Panc1 (cell line): ENCODE measurements at regions not wholly inside any gene's neighbourhood (a gene's known extent, or its start where the extent isn't known, plus 50 kb on each side); places are given as distances from the start of the nearest gene placed in this dataset.

Source experiments
- POLR2AphosphoS5 ChIP-seq: IDR thresholded peaks from 2 replicates; pipeline ENCODE4 v1.6.1; 2012; ENCODE audit warnings: mild to moderate bottlenecking, low read depth, low read length, moderate library complexity
- REST ChIP-seq, 2 experiments: IDR thresholded peaks; 2 replicates each; pipeline ENCODE4 v1.6.1; 2011 to 2012; ENCODE audit warnings: low read depth in 2 of 2, control low read depth in 1 of 2, low read length in 1 of 2, mild to moderate bottlenecking in 1 of 2, moderate library complexity in 1 of 2; ENCODE audit not compliant: insufficient read depth in 1 of 2
- SIN3A ChIP-seq: IDR thresholded peaks from 2 replicates; pipeline ENCODE4 v1.6.1; 2012; ENCODE audit warnings: low read depth, mild to moderate bottlenecking, low read length, moderate library complexity, borderline replicate concordance; ENCODE audit not compliant: insufficient read depth
- TCF7L2 ChIP-seq: IDR thresholded peaks from 2 replicates; pipeline ENCODE4 v1.6.1; 2011; ENCODE audit warnings: mild to moderate bottlenecking, low read depth, low read length, inconsistent platforms
- TF ChIP-seq, protein P1 (sequence below): fragments of 450-650 bp; IDR thresholded peaks from 2 replicates; pipeline ENCODE4 v1.5.1; 2017; ENCODE audit warnings: mild to moderate bottlenecking

DNA sequence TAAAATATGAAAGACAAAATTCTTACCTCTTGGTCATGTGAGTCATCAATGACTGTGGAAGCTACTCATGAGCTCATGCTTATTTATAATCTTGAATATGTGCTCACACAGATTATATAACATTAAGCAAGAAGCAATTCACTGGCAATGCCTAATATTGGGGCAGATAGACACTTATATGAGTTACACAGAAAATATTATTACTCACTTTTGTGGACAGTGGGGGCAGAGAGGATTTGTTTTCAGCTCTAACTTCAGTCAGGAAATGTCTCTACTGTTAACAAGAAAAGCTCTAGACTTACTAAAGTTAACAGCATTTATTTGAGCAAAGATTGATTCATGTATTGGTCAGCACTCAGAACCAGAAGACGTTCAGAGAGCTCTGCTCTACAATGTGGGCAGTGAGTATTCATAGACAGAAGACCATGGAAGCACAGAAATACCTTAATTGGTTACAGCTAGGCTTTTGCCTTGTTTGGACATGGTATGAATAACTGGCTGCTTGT lies 85.8 kb upstream of the AHI1 start:
- TF ChIP-seq, protein P1, sequence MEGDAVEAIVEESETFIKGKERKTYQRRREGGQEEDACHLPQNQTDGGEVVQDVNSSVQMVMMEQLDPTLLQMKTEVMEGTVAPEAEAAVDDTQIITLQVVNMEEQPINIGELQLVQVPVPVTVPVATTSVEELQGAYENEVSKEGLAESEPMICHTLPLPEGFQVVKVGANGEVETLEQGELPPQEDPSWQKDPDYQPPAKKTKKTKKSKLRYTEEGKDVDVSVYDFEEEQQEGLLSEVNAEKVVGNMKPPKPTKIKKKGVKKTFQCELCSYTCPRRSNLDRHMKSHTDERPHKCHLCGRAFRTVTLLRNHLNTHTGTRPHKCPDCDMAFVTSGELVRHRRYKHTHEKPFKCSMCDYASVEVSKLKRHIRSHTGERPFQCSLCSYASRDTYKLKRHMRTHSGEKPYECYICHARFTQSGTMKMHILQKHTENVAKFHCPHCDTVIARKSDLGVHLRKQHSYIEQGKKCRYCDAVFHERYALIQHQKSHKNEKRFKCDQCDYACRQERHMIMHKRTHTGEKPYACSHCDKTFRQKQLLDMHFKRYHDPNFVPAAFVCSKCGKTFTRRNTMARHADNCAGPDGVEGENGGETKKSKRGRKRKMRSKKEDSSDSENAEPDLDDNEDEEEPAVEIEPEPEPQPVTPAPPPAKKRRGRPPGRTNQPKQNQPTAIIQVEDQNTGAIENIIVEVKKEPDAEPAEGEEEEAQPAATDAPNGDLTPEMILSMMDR, result no peak
- TF ChIP-seq POLR2AphosphoS5, result no peak
- TF ChIP-seq REST (IDR thresholded peaks at IDR 0.05; ENCODE audit: insufficient read depth in 1 of 2, low read depth in 2 of 2, low read length in 1 of 2), result no peak
- TF ChIP-seq SIN3A, result no peak
- no peak for TF ChIP-seq TCF7L2
